ENCODE measurements at regions not wholly inside any gene's neighbourhood (a gene's known extent, or its start where the extent isn't known, plus 50 kb on each side); places are given as distances from the start of the nearest gene placed in this dataset.

GRCh38 chr14:25389948-25390347 is 340.0 kb upstream of the STXBP6 start:
- no peak for TF ChIP-seq CTCF (conservative IDR thresholded peaks at IDR 0.05 in 1 of 2, IDR thresholded peaks at IDR 0.05 in 1 of 2; ENCODE audit: extremely low read depth in 1 of 2, insufficient read depth in 1 of 2, low read depth in 1 of 2, low read length in 2 of 2)
- no peak for TF ChIP-seq EZH2 (IDR thresholded peaks at IDR 0.05; ENCODE audit: borderline replicate concordance, low read length)
